ENCODE measurements at regions not wholly inside any gene's neighbourhood (a gene's known extent, or its start where the extent isn't known, plus 50 kb on each side); places are given as distances from the start of the nearest gene placed in this dataset.

DNA sequence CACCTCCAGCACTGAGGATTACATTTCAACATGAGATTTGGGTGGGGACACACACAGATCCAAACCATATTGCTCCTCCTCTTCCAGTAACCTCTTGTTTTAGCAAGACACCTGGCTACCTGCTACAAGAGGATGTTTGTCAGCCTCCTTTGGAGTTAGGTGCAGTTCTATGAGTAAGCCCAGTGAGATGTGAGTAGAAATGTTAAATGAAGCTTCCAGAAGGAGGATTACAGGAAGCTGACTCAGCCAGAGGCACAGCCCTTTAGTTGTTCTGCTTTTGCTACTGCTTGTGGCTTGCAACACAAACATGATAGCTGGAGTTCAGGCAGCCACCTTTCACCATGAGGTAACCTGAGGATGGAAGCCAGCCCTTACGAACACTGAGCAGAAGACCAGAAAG is 382.7 kb upstream of the RNF32 start:
- no peak for DNase-seq

- no peak for DNase-seq
Measured at GRCh38 chr7:156255635-156256034, 384.9 kb upstream of the RNF32 start.

- DNase-seq = no peak
Measured at GRCh38 chr7:156251861-156252260, 388.7 kb upstream of the RNF32 start.

DNA sequence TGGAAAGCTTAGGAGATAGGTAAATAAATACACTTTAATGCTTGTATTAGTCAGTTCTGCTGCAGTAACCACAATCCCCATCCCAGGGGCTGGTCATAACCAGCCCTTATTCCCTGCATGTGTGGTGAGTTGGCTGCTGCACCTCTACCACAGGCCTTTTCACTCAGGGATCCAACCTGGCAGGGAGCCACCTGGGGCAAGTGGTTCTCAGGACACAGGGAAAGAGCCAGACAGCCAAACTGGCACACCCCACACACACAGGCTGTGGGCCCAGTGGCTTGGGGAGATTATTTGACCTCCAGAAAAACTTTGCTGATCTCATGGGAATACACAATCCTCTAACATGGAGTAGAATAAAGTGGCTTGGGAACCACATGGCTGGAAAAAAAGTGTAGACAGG is 400.0 kb upstream of the RNF32 start:
- no peak for DNase-seq

- DNase-seq = no peak
Measured at GRCh38 chr7:156238366-156239133, 402.0 kb upstream of the RNF32 start.

GRCh38 chr7:156237614-156238013 is 403.0 kb upstream of the RNF32 start:
- DNase-seq = no peak

- no peak for DNase-seq
Measured at GRCh38 chr7:156236936-156237599, 403.5 kb upstream of the RNF32 start.

DNA sequence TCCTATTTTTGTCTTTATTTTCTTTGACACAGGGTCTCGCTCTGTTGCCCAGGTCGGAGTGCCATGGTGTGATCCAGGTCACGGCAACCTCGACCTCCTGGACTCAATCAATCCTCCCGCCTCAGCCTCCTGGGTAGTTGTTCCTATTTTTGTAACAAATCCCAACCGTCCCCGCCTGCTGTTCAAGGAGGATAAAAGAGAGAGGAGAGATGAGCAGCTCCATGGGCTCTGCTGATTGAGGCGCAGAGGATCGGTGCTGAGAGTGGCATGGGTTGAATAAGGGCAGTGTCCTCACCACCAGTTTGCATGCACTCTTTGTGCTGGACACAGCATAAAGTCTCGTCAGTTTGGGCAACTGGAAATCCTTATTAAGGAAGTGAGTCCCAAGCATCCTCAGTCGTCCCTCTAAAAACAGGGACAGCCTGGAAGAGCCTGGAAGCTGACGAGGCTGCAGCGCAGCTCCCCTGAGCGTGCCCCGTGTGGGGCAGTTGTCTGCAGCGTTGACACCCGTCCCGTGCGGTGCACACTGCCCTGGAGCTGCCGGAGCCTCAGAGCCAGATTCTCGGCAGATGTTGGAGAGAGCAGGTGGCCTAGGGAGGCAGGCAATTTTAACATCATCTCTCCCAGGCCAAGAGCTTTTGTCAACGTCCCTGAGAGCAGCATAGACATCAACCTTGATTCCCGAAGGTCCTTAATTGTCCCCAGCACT is 404.2 kb upstream of the RNF32 start:
- DNase-seq = no peak

DNA sequence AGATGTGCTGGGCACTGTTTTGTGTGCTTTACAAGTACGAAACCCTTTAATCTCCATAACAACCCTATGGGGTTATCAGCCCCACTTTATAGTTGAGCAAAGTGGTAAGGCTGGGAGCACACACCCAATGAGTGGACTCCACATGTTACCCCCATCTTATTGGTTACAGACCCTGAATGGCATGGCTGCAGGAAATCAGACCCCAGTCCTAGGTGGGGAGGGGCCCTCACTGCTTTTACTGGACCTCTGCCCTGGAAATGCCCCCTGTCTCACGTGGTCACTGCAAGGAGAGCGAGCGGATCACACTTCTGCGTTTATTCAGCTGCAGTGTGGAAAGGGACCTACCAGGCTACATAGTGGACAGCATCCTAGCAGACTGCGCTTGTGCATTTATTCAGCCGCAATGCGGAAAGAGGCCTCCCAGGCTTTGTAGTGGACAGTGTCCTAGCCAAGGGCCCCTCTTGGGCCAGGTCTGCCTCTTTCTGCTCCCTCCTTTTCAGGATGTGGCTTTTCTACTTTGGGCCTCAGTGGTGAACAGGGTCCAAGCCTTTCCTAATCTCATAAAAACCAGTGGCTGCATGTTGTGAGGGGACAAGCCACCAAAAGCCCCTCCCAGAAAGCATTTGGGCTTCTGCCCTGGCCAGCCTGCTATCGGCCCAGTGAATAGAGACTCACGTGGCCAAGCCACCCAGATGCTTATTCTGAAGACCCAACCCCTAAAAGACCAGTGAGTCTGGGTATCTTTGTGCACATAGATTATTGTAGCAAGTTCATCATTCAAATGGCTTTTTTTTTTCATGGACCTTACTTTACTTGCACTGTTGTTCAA is 405.7 kb upstream of the RNF32 start:
- no peak for DNase-seq

- no peak for DNase-seq
Measured at GRCh38 chr7:156234192-156234591, 406.4 kb upstream of the RNF32 start.

DNA sequence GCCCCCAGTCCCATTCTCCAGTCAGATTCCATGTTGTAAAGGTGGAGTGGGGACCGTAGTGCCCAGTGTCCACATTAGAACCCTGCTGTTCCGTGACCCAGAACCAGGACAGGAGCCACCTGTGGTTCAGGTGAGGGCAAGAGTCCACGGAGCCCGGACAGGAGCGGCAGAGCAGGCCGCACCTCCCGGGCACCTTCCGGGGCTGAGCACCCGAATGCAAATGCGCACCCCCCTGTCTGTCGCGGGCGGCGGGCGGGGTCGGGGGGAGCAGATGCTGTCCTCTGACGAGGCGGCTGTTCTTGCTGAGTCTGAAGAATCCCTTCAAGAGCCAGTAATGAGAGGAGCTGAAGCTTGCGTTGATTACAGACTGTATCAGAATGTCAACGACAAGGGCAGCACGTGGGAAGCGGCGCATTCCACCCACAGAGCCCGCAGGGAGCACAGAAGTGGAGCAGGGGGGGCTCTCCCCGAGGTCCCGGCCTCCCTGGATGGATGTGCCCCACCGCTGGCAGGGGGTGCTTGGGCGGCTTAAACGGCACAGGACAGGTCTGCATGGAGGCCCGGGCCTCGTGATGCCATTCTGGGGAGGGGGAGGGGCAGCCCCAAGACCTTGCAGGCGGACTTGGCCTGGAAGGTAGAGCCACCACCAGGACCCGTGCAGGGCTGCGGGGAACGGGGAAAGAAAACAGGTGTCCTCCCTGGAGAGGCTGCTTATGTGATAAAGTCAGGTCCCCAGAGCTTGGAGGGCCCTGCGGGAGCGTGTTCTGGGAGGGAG is 407.5 kb upstream of the RNF32 start:
- no peak for DNase-seq

DNA sequence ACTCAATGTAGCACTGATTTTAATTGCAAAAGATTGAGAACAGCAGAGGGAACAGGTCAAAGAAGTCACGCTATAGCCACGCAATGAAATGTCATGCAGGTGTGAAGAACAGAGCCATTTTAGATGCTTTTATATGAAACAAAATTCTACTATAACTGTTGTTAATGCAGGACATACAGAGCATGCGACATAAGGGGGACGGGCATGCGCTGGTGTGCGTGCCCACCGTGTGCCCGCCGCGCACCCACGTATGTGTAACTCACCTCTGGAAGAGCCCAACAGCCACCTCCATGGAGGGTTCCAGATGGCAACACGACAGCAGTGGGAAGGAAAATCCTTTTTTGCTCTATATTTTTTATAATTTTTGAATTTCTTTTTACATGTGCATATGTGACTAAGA is 410.0 kb upstream of the RNF32 start:
- no peak for DNase-seq

- no peak for DNase-seq
Measured at GRCh38 chr7:156224833-156225225, 412.6 kb upstream of the SHH start.

GRCh38 chr7:156223935-156224832 is 411.9 kb upstream of the SHH start:
- DNase-seq = no peak

DNA sequence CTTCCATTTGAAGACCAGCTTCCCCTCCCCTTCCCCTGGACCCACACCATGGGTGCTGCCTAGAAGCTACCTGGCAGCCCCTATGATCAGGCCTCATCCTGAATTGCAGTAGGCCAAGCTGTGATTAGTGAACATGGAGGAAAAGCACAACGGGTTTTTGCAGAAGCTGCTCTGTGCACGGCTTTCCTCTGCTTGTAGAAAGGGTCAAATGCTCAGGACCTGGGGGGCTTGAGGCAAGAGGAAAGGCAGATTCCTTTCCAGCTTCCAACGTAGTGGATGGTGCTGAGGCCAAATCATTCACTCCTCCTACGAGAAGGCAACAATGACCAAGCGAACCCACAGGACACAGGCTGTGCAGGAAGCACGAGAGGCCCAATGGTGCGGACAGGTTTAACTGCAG is 410.3 kb upstream of the SHH start:
- DNase-seq = no peak

DNA sequence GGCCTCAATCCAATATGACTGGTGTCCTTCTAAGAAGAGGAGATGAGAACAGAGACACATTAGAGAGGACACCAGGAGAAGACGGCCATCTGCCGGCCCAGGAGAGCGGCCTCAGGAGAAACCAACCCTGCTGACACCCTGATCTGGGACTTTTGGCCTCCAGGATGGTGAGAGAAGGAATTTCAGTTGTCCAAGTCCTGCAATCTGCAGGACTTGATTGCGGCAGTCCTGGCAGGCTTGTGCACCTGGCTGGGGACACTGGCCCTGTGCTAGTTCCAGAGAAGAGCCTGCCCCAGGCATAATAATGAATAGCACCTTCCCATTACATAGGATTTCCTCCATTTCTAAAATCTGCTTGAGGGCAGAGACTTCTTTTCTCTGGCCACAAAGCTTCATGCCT is 409.9 kb upstream of the SHH start:
- DNase-seq = no peak

DNA sequence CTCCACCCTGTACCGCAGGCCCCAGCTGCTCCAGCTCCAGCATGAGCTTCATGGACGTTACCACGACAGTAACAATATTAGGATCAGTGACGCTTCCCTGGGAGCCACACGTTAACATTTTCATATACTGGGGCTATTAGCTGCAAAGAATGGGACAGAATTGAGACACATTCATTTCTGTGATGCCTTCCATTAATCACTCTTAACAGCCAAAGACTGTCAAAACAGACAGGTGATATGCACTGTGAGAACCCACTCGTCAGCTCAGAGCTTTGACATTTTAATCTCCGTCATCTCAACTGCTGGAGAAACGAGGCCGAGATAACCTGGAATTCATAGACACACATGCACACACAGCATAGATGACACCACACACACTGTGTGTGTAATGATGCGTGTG is 408.4 kb upstream of the SHH start:
- DNase-seq = no peak

GRCh38 chr7:156220078-156220605 is 407.9 kb upstream of the SHH start:
- DNase-seq = no peak

GRCh38 chr7:156219307-156220077 is 407.2 kb upstream of the SHH start:
- no peak for DNase-seq

All from NCI-H1092 (cell line).